AG04450 (cell line): ENCODE measurements at regions not wholly inside any gene's neighbourhood (a gene's known extent, or its start where the extent isn't known, plus 50 kb on each side); places are given as distances from the start of the nearest gene placed in this dataset.

ENCODE experiments used
- CTCF ChIA-PET: fragments of 300-600, 350-600 bp; formaldehyde crosslinking; extraction: SDS; loops from one replicate; lab custom pipeline; 2022; ENCODE audit warnings: antibody characterized with exemption, inconsistent platforms; lab: Charles Lee
- POLR2A ChIA-PET: fragments of 350-600 bp; formaldehyde crosslinking; extraction: SDS; loops from one replicate; lab custom pipeline; 2021; ENCODE audit warnings: antibody characterized with exemption, inconsistent platforms; lab: Yijun Ruan, JAX
- DNase-seq: peaks from one replicate; pipeline ENCODE4 v3.0.0-alpha.2; 2011; ENCODE audit warnings: low read depth, low spot score
- H3K27ac ChIP-seq: one replicate; pipeline ENCODE4 v1.5.1; 2012; ENCODE audit warnings: low read depth, low read length, control low read depth
- H3K27me3 ChIP-seq: one replicate; pipeline ENCODE4 v1.6.0; 2012; ENCODE audit warnings: low read length; ENCODE audit not compliant: control insufficient read depth, insufficient read depth
- H3K4me3 ChIP-seq: 2 replicates; pipeline ENCODE4 v1.5.1; 2011; ENCODE audit warnings: mild to moderate bottlenecking, low read depth, low read length, control low read depth
- H3K9me3 ChIP-seq: 2 replicates; pipeline ENCODE4 v1.5.1; 2012; ENCODE audit warnings: low read length; ENCODE audit not compliant: control insufficient read depth, insufficient read depth
- TF ChIP-seq, protein P1 (sequence below): IDR thresholded peaks from 2 replicates; pipeline ENCODE4 v1.5.1; 2011; ENCODE audit warnings: low read depth, low read length, control low read depth, inconsistent platforms

DNA sequence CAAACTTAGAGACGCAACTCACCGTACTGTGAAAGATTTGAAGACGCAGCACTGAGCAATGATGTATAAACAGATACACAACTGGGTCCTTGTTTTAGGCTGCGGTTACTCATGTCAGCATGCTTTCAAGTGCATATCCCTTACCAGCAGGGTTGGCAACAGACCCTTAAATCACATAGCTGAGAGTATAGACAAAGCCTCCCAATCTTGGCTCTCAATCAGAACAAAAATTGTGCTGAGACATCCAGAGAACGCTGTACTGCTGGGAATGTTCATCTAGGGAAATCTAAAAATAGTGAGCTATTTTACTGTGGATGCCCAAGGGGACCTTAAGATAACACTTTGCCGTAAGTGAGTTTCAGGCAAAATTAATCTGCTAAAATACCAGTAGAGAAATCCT lies 84.4 kb upstream of the NUDT7 start:
- Histone ChIP-seq H3K4me3 (no peak overlapping the region), H3K9me3 (no peaks in the 10 kb centered on the region), H3K27me3 (no peaks in the 10 kb centered on the region), H3K27ac (no peak overlapping the region)
- CTCF ChIA-PET, result no interaction called here
- POLR2A ChIA-PET, result no interaction called here
- DNase-seq, result no peak
- TF ChIP-seq, protein P1, sequence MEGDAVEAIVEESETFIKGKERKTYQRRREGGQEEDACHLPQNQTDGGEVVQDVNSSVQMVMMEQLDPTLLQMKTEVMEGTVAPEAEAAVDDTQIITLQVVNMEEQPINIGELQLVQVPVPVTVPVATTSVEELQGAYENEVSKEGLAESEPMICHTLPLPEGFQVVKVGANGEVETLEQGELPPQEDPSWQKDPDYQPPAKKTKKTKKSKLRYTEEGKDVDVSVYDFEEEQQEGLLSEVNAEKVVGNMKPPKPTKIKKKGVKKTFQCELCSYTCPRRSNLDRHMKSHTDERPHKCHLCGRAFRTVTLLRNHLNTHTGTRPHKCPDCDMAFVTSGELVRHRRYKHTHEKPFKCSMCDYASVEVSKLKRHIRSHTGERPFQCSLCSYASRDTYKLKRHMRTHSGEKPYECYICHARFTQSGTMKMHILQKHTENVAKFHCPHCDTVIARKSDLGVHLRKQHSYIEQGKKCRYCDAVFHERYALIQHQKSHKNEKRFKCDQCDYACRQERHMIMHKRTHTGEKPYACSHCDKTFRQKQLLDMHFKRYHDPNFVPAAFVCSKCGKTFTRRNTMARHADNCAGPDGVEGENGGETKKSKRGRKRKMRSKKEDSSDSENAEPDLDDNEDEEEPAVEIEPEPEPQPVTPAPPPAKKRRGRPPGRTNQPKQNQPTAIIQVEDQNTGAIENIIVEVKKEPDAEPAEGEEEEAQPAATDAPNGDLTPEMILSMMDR, result no peak

DNA sequence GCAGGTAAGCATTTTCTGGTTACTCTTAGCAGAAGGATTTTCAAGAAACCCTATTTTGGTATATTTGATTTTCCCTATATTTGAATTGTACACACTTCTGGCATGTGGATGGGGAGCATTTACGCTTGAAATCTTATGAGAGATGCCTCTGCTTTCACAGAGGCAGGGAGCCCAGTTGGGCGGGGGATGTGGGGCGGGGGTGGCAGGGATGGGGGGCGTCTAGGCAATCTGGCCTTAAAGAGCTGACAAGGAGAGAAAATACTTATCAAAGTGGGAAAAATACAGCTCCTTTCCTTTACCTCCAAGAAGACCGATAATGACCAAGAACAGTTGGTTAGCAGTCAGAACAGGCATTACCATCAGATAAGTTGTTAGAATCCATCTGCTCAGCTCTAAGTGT lies 79.1 kb upstream of the NUDT7 start:
- DNase-seq, result no peak
- TF ChIP-seq, protein P1, result no peak
- ChIA-PET CTCF (interaction anchor here (0.6 kb wide), 1 partner anchor 268 kb away, joined by 3 read pairs; no protein-coding TSS in a partner anchor), POLR2A (no interaction called here)
- Histone ChIP-seq H3K27ac (no peak overlapping the region), H3K27me3 (no peaks in the 10 kb centered on the region), H3K9me3 (no peaks in the 10 kb centered on the region), H3K4me3 (no peak overlapping the region)

DNA sequence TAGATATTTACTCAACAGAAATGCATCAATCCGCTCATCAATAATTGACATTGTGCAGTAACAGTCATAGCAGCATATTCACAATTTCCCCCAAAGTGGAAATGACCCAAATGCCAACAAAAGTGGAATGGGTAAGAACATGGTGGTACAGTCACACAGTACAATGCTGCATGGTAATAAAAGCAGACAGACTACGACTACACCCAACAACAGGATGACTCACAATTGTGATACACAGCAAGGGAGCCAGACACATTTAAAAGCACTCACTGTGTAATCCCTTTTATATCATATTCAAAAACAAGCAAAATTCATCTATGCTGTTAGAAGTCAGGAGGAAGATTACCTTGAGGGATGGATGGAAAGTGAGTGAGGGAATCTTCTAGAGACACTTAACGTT lies 76.5 kb upstream of the NUDT7 start:
- CTCF ChIA-PET, result no interaction called here
- DNase-seq, result no peak

DNA sequence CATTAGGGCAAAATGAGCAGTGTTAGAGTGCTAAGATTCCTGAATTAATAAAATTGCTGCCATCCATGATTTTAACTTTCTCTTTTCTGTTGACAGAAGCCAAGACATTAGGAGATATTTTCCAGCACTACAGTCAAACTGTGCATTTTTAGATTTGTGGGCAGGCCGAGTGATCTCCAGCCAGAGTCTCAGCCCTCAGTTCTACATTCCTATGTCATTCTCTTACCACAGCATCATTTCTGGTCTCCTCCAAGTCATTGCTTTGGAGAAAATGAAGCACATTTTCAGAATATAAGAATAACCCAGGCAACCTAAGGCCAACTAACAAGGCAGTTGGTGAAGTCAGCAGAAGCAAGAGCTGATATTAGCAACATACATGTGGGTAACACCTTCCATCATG lies 74.6 kb upstream of the NUDT7 start:
- no peak overlapping the region for H3K4me3 ChIP-seq
- H3K27me3 ChIP-seq, result no peaks in the 10 kb centered on the region
- H3K9me3 ChIP-seq, result no peaks in the 10 kb centered on the region
- ChIA-PET CTCF (interaction anchor here (0.9 to 2.5 kb wide), 2 partner anchors 13 to 355 kb away, joined by 4 to 7 read pairs; no protein-coding TSS in a partner anchor), POLR2A (no interaction called here)
- TF ChIP-seq, protein P1, result no peak
- H3K27ac ChIP-seq, result no peak overlapping the region
- DNase-seq, result no peak

More for the DNA sequence above, 76.5 kb upstream of the NUDT7 start:
- no peaks in the 10 kb centered on the region for H3K27me3 ChIP-seq
- H3K27ac ChIP-seq, result no peak overlapping the region
- H3K9me3 ChIP-seq, result no peaks in the 10 kb centered on the region
- H3K4me3 ChIP-seq, result no peak overlapping the region
- TF ChIP-seq, protein P1, result no peak
- POLR2A ChIA-PET, result no interaction called here

DNA sequence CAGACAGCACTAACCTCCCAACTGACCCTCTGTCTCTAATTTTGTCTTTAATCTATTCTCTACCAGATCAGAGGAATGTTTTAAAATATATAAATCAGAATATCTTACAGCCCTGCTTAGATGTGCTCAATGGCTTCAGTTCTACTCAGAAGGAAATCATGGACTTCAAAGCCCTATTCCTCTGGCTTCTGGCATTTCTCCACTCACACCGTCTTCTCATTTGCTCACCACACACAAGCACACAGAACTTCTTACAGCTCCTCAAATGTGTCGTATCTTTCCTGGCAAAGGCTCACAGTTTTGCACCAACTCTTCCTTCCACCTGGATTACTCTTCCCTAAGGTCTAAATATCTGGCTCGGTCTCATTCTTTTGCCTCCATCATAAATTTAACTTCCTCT lies 71.6 kb upstream of the NUDT7 start:
- TF ChIP-seq, protein P1, result no peak
- ChIA-PET POLR2A (no interaction called here), CTCF (interaction anchor here (1.2 kb wide), 1 partner anchor 9 kb away, joined by 5 read pairs; no protein-coding TSS in a partner anchor)
- Histone ChIP-seq H3K4me3 (no peak overlapping the region), H3K27ac (no peak overlapping the region), H3K27me3 (no peaks in the 10 kb centered on the region), H3K9me3 (no peaks in the 10 kb centered on the region)
- no peak for DNase-seq
